Amniotic stem cell (primary cell): ENCODE measurements at regions not wholly inside any gene's neighbourhood (a gene's known extent, or its start where the extent isn't known, plus 50 kb on each side); places are given as distances from the start of the nearest gene placed in this dataset.
A peak's percentile ranks its signal among the peaks of the same experiment; 100 is the strongest.

Source experiments
- DNase-seq: peaks from one replicate; lab custom pipeline; 2025; lab: John Stamatoyannopoulos, UW

- no peak for DNase-seq
Observed at GRCh38 chr12:23174917-23175316, 549.9 kb downstream of the ETNK1 start.

DNA sequence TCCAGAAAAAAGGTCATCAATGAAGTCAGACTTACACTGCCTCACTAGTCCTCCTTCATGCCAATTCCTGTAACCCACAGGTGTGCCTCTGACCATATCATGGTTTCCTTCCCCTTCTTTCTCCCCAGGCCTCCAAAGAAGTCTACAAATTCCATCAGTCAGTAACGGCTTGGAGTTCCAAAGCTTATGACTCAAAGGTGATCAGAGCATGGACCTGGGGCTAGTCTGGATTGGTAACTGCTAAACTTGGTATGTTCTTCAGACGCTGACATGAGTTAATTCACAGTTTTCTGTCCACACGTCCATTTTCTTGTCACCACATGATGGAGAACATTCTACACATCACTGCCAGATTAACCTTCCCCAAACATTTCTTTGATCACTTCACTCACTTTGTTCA lies 560.4 kb downstream of the ETNK1 start:
- DNase-seq = no peak

GRCh38 chr12:23186950-23187349 lies 562.0 kb downstream of the ETNK1 start:
- DNase-seq = no peak

GRCh38 chr12:23193552-23193951 lies 568.6 kb downstream of the ETNK1 start:
- DNase-seq = no peak

DNA sequence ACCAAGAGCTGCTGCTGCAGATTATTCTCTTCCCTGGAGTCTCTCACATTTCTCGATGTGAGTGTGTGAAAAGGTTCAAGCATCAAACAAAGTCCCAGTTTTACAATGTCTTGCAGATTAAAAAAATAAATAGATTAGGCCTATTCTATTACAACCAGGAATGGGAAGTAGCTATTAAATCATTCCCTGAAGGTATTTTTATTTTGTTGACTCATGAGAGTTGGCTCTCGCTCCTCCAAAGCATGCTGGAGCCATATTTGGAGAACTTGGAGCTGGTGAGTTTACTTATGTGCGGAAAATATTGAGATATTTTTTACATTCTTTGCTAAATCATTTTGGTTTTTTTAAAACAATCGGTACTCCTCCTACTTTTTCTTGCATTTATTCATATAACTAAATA lies 572.3 kb downstream of the ETNK1 start:
- no peak for DNase-seq

- DNase-seq = no peak
Observed at GRCh38 chr12:23202728-23203127, 577.8 kb downstream of the ETNK1 start.

DNA sequence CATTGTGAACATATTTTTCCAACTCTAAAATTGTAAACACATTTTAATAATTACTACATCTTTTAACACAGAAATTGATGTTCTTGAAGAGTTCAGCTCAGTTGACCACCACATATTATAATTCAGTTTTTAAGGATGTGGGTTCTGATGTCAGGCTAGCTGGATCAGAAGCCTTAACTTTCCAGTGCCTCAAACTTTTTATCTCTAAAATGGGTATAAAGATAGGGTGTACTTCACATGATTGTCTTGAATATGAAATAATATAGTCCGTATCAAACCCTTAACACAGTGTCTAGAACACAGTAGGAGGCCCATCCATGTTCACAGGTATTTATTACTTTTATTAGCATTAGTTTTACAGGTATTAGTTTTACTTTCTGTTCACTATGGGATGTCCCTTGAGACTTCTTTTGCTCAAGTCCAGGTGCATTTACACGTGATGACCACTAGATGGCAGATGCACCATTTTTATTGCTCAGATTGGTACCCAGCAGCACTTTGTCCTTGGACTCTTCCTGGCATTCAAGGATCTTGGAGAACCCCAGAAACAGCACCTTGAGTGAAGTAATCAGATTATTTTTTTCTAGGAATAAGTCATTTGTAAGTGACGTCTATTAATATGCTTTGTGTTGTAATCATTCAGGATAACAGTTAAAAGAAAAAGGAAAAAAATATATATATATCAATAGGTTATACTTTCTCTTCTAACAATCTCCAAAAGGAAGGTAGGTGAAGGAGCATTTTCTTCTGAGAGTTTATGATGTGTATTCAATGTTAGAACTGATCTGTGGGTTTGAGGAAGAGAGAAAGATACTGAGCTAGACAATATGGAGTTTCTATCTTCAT lies 580.2 kb downstream of the ETNK1 start:
- DNase-seq = peak; percentile 4

DNA sequence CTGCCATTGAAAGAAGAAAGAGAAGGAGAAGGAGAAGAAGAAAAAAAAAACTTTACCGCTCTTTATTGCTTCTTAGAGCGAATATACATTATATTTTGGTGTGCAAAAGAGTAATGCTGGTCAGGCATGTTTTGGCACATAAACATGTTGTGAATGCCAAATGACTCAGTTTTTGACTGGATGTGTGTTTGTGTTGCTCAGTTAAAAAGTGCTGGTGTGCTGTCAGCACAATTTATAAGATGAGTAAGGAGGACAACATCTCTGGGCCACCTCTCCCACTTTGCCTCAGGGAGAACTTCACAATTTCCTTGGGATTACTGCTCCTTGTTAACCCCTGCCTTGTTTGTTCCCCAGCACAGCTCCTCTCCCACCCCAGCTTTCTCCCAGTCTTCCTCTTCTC lies 584.8 kb downstream of the ETNK1 start:
- DNase-seq = no peak

DNA sequence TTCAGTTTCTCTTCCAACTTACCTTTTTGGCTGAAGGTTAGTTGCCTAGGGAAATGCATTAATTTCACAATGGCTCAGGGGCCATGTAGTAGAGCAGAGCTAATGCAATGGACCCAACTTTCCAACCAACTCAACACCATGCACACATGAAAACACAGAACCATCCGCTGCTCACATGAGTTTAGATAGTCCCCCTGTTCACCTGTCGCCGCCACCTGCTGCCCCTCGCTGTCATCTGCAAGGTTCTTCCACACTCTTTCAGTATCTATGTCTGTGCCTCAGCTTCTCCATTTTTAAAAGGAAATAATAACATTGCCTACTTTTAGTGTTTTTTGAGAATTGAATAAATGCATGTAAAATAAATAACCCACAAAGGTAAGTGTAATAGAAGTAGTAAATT lies 585.6 kb downstream of the ETNK1 start:
- no peak for DNase-seq

DNA sequence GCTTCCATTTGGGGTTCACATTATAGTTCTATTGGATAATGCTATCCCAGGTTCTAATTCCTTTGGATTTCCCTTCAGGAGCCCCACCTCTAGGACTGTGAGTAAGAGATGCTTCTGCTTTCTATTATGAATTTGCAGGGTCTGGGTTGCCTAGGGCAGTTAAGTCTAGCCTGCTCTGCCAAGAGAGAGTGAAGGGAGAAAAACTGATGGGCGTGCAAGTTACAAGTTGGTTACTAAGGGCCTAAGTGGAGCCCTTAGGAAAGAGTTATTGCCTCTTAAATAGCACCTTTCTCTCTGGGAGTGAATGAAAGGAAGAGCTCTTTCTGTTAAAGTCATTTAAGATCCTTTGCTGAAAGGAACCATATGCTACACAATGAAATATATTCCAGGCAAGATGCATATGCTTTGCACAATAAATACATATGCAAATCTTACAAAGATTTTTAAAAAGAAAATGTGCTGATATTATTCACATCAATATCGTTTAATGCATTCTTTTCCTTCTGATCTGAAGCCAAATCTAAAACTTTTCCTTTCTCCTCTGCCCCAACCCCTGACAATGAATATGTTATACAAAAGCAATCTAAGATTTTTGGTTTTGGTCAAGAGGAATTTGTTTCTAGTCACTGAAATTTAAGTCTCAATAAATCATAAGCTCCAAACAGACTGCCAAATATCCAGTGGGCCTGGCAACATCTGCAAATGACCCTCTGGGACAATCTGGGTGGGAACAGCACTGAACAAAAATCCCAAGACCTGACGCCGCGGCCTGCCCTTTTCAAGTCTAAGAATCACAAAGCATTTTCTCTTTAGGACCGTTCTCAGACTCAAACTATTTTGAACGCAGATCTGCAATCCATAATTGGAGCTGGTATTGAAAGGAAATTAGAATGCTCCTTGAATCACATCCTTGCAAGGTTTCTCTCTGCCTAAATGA lies 586.7 kb downstream of the ETNK1 start:
- DNase-seq = no peak

- DNase-seq = no peak
Observed at GRCh38 chr12:23217158-23217557, 592.2 kb downstream of the ETNK1 start.

DNA sequence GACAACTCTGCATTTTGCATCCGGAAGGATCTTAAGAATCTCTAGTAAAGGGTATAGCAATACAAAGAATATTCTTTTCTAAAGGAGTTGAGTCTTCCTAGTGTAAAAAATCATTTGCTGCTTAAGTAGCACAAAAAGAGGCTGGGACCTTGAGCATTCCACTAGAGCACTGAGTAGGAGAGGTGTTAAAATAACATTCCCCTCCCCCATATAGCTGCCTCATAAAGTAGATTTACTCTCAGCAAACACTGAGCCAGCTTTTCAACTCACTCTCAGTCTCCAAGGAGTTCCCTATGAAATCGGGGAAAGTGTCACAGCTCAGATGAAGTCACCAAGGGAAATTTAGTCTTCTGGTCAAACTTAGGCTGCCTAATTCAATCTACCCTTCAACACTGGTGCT lies 592.7 kb downstream of the ETNK1 start:
- DNase-seq = no peak

DNA sequence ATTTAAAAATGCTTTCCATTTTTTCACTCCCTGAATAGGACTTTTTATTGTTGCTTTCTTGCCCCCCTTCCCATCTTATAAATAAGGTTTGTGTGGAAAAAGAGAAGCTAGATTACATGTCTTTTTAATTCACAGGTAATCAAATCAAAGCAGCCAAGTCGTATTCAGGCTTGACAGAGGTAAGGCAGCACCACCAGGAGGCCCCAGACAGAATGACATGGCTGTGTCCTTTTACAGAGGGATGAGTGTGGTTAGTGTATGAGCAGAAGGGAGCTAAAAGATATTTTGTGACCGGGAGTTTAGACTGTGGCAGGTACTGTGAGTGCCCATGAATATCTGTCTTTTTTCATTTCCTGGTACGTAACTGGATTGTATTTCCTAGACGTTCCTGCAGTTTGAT lies 596.1 kb downstream of the ETNK1 start:
- no peak for DNase-seq

DNA sequence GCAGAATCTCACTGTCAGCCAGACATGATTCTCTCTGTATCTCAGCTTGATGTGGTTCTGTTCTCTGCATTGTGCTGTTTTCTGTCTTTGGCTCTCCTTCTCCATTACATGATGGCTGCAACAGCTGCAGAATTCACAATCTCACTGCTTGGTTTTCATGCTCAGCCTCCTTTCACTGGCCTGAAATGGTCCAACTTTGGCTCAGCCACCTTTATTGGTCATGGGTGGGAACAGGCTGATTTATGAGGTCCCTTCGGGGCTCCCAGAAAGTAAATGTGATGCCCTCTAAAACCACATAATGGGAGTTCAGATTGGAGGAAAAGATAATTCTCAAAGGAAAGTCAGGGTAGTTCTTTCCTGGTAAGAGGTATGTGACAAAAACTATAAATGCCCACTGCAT lies 597.0 kb downstream of the ETNK1 start:
- DNase-seq = no peak

DNA sequence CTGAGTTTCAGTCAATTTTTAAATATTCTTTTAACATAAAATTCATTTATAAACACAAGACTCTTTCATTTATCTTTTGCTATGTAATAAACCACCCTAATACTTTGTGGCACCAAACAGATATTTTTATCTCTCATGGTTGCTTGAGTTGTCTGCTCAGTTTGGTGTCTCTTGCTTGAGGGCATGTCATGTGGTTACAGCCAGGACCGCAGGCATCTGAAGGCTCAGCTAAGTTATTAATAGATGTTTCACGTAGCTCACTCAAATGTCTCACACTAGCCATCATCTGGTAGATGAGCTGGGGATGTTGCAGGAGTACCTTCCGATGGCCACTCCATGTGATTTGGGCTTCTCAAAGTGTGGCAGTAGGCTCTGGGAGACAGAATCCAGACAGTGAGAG lies 597.8 kb downstream of the ETNK1 start:
- no peak for DNase-seq

DNA sequence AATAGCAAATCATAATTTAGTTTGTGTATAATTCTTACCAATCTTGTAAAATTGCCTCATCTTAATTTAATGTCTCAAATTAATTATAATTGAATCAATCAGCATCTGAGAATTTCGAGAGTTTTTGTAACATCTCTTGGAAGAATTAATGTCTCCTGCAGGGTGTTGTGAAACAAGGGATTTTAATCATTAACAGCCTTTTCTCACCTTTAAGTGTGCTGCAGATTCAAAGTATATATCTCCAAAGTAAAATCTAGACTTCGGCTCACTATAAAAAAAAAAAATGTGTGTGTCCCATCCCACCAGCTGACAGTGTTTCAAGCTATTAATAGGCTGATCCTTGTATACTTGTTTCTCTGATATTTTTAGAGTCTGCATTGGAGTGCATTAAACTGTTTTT lies 603.1 kb downstream of the ETNK1 start:
- DNase-seq = no peak

GRCh38 chr12:23230899-23231298 lies 605.9 kb downstream of the ETNK1 start:
- DNase-seq = no peak

DNA sequence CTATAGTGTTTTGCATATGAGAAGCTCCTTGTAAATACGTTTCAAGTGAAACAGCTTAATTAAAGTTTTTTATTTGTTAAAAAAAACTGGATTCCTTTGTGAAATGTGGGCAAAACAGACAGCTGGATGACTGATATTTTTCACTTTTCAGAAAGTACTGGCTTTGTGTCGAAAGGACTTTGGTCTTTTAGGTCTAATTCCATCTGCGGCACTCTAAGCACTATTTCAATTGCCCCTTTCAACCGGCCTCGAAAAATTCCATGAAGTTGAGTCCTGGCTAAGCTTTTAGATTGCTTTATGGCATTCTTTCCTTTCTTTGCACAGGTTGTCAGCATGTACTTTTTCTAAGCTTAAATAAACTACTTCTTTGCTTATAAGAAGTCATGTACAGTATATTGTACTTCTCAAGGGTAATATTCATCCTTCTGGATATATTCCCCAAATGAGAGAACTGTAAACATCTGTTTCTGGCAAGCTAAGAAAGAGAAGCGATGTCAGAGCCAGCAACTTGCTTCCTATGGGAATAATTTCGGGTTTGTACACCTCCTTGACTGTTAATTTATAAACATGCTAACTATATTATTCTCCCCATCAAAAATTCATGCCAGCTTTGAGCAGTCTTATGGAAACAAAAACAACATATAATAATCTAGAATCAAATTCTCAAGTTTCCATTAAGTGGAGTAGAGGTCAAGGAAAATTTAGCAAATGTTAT lies 611.3 kb downstream of the ETNK1 start:
- no peak for DNase-seq

- DNase-seq = no peak
Observed at GRCh38 chr12:23236811-23237210, 611.8 kb downstream of the ETNK1 start.

- DNase-seq = no peak
Observed at GRCh38 chr12:23238190-23238589, 613.2 kb downstream of the ETNK1 start.

- DNase-seq = no peak
Observed at GRCh38 chr12:23238957-23239356, 614.0 kb downstream of the ETNK1 start.

- no peak for DNase-seq
Observed at GRCh38 chr12:23245186-23245585, 620.2 kb downstream of the ETNK1 start.
